Parathyroid adenoma (tissue), 2 donors: ENCODE measurements at regions not wholly inside any gene's neighbourhood (a gene's known extent, or its start where the extent isn't known, plus 50 kb on each side); places are given as distances from the start of the nearest gene placed in this dataset.
"Not testable (repeated sequence)": the region's sequence is repeated elsewhere in the genome, so short reads cannot be mapped to it uniquely, and the experiment has no call there.

Experiments
- H2AFZ ChIP-seq: fragments of 300-600 bp; sonication (generic); one replicate; pipeline ENCODE4 v1.7.0; 2017; ENCODE audit warnings: antibody characterized with exemption, mild to moderate bottlenecking
- H3K27ac ChIP-seq: fragments of 300-600 bp; sonication (generic); one replicate; pipeline ENCODE4 v1.7.0; 2017
- H3K27me3 ChIP-seq: fragments of 300-600 bp; sonication (generic); one replicate; pipeline ENCODE4 v1.7.0; 2017; ENCODE audit warnings: low read length; ENCODE audit not compliant: control insufficient read depth, insufficient read depth
- H3K36me3 ChIP-seq: fragments of 300-600 bp; sonication (generic); one replicate; pipeline ENCODE4 v1.7.0; 2017; ENCODE audit warnings: low read length; ENCODE audit not compliant: control insufficient read depth, insufficient read depth
- H3K4me1 ChIP-seq: fragments of 300-600 bp; sonication (generic); one replicate; pipeline ENCODE4 v1.7.0; 2017; ENCODE audit warnings: control low read depth
- H3K4me2 ChIP-seq: fragments of 300-600 bp; sonication (generic); one replicate; pipeline ENCODE4 v1.7.0; 2017; ENCODE audit warnings: low read length
- H3K4me3 ChIP-seq: fragments of 300-600 bp; sonication (generic); one replicate; pipeline ENCODE4 v1.7.0; 2017; ENCODE audit warnings: low read depth, low read length
- H3K79me2 ChIP-seq: fragments of 300-600 bp; sonication (generic); one replicate; pipeline ENCODE4 v1.7.0; 2017; ENCODE audit warnings: control low read depth
- H3K9ac ChIP-seq: fragments of 300-600 bp; sonication (generic); one replicate; pipeline ENCODE4 v1.7.0; 2017; ENCODE audit warnings: mild to moderate bottlenecking
- H3K9me3 ChIP-seq: fragments of 300-600 bp; sonication (generic); one replicate; pipeline ENCODE4 v1.7.0; 2017; ENCODE audit warnings: low read length; ENCODE audit not compliant: control insufficient read depth
- donor health status: primary hyperparathyroidism.

DNA sequence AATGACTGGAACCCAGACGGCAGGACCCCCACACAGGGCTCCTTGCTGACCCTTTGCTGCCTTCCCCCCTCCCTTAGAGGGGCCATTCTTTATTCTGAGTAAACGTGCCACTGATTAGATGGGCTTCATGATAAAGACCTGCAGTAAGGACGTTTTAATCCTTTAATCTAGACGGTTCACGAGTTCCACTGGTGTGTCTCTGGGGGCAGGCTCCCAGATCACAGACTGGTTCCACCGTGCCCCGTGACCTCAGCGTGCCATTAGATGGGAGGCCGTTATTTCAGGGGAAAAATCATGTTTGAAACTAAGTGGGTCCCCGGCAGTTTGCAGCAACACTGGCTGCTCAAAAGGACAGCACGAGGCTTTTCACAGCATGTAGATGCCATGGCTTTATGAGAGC lies 246.9 kb upstream of the PLGLB2 start:
- H3K36me3 ChIP-seq, H3K79me2 ChIP-seq, H3K27ac ChIP-seq, H3K4me1 ChIP-seq, H3K27me3 ChIP-seq, H3K4me3 ChIP-seq, H2AFZ ChIP-seq, H3K9ac ChIP-seq, H3K9me3 ChIP-seq, H3K4me2 ChIP-seq: not testable (repeated sequence)

DNA sequence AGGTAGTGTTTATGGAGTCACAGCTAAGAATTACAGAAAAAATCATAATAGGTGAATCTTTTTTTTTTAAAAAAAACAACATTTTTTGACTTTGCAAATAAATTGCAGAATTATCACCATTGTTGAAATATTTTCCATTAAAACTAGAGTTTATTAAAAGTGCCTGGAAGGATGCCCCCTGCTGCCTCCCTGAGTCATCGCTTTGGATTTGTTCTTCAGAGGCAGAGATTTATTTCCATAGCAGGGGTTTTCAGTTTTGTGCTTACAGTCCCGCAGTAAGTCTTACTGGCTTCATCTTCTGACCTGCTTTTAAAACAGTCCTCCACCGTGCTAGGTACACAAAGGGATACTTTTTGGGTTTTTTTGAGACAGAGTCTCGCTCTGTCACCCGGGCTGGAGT lies 244.9 kb upstream of the PLGLB2 start:
- not testable (repeated sequence) for H3K4me1 ChIP-seq, H3K9ac ChIP-seq, H2AFZ ChIP-seq, H3K36me3 ChIP-seq, H3K4me2 ChIP-seq, H3K79me2 ChIP-seq, H3K4me3 ChIP-seq, H3K27me3 ChIP-seq, H3K27ac ChIP-seq, H3K9me3 ChIP-seq

GRCh38 chr2:87505239-87505638 lies 242.6 kb upstream of the PLGLB2 start:
- H3K36me3 ChIP-seq, H3K27me3 ChIP-seq, H3K4me2 ChIP-seq, H3K79me2 ChIP-seq, H3K27ac ChIP-seq, H3K4me3 ChIP-seq, H2AFZ ChIP-seq, H3K4me1 ChIP-seq, H3K9me3 ChIP-seq, H3K9ac ChIP-seq: not testable (repeated sequence)

- not testable (repeated sequence) for H3K4me3 ChIP-seq, H2AFZ ChIP-seq, H3K9me3 ChIP-seq, H3K79me2 ChIP-seq, H3K36me3 ChIP-seq, H3K4me2 ChIP-seq, H3K9ac ChIP-seq, H3K4me1 ChIP-seq, H3K27ac ChIP-seq, H3K27me3 ChIP-seq
Observed at GRCh38 chr2:87505909-87506308, 242.0 kb upstream of the PLGLB2 start.

DNA sequence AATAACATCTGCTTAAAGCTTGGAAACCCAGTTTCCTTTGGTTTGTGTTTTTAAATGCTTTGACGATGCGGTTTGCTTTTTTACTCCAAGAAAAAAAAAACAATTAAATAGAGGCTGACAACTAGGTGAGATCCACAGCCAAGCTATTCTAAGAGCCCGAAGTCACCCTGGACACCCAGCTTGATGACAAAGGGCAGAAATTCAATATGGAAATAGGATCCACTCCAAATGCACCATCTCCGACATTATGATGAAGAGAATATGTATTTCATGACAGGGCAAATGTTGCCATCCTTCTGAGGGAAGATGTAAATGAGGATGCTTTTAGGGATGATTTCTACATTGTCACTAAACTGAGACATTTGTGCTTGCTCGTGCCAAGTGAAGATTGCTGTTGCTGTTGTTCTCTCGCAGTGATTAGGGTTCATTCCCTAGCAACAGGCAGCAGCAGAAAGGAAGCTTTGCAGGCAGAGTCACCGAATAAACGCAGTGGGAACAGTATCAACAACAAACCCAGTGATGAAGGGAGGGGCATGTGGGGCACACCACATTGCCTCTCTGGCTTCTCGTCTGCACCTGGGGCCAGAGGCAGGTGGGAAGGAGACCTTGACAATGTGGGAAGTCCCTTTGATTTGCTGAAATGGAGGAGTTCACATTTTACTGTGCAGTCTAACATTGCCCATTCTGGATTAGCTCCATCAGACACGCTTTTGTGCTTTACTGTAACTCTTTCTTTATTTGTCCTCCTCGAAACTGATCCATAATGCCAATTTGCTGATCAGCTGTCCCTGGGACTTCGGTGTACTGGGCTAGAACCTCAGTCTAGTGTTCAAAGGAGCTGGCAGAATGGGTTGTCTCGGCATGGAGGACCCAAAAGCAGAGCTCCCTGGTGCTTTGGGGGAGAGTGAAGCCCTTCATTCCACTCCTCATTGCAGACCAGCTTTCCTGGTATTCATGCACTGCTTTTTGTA lies 240.2 kb upstream of the PLGLB2 start:
- H2AFZ ChIP-seq, H3K9ac ChIP-seq, H3K4me1 ChIP-seq, H3K4me2 ChIP-seq, H3K27me3 ChIP-seq, H3K27ac ChIP-seq, H3K9me3 ChIP-seq, H3K4me3 ChIP-seq, H3K79me2 ChIP-seq, H3K36me3 ChIP-seq: not testable (repeated sequence)

DNA sequence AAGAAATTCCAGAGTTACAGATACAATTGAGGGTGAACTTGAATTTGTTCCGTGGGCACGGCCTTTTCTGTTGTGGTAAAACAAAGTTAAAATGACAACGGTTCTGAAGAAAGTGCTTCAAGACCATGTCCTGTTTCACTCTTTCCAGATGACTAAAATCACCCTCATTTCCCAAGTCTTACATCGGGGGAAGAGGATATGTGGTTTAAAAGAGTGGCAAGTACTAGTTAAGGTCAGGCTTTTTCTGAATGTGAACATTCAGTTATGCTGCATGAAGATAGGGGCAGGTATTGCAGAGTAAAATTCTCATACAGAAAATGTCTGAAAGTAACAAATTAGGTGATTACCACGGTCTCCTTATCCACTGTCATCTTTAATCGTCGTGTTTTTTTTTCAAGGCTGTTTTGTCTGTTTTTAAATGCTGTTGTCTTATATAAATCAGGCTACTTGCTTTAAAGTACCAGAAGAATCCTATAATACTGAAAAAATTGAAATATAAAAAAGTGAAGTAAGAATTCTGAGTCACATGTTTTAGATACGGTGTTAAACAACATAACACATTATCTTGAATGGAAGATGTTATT lies 236.6 kb upstream of the PLGLB2 start:
- H3K9me3 ChIP-seq, H3K79me2 ChIP-seq, H3K27me3 ChIP-seq, H3K36me3 ChIP-seq, H2AFZ ChIP-seq, H3K4me1 ChIP-seq, H3K4me2 ChIP-seq, H3K27ac ChIP-seq, H3K9ac ChIP-seq, H3K4me3 ChIP-seq: not testable (repeated sequence)

DNA sequence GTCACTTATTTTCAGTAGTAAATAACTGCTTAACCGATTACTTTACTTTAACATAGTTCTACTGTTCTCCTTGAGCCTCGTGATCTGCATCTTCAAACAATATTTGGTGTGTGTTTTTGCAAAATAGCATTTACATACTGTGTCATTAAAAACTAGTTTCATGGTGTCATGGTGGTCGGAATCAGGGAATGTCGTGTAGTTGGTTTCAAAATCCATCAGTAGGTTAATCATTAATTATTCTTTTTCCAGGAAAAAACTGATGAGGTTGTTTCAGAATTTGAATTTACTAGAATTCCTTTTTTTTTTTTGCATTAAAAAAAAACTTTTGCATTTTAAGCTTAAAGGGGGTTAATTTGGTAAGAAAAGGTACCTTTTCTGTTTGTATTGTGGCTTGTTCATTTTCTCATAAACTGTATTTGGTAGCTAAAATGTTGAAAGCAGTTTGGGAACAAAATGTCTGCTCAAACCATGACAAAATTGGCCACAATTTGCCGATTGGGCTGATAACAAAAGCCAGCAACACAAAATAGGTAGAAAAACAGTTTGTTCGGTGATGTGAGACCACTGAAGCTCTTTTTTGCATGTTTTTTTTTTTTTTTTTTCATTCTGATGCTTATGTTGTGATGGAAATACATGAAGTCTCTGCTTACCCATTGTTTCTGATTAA lies 234.9 kb upstream of the PLGLB2 start:
- not testable (repeated sequence) for H3K36me3 ChIP-seq, H2AFZ ChIP-seq, H3K9me3 ChIP-seq, H3K79me2 ChIP-seq, H3K9ac ChIP-seq, H3K27me3 ChIP-seq, H3K4me3 ChIP-seq, H3K27ac ChIP-seq, H3K4me1 ChIP-seq, H3K4me2 ChIP-seq

- H3K4me2 ChIP-seq, H3K9me3 ChIP-seq, H3K27ac ChIP-seq, H3K27me3 ChIP-seq, H3K79me2 ChIP-seq, H2AFZ ChIP-seq, H3K4me3 ChIP-seq, H3K9ac ChIP-seq, H3K36me3 ChIP-seq, H3K4me1 ChIP-seq: not testable (repeated sequence)
Observed at GRCh38 chr2:87514034-87514433, 233.9 kb upstream of the PLGLB2 start.

- not testable (repeated sequence) for H2AFZ ChIP-seq, H3K9me3 ChIP-seq, H3K36me3 ChIP-seq, H3K27me3 ChIP-seq, H3K27ac ChIP-seq, H3K9ac ChIP-seq, H3K4me2 ChIP-seq, H3K4me1 ChIP-seq, H3K79me2 ChIP-seq, H3K4me3 ChIP-seq
Observed at GRCh38 chr2:87514515-87514914, 233.4 kb upstream of the PLGLB2 start.

DNA sequence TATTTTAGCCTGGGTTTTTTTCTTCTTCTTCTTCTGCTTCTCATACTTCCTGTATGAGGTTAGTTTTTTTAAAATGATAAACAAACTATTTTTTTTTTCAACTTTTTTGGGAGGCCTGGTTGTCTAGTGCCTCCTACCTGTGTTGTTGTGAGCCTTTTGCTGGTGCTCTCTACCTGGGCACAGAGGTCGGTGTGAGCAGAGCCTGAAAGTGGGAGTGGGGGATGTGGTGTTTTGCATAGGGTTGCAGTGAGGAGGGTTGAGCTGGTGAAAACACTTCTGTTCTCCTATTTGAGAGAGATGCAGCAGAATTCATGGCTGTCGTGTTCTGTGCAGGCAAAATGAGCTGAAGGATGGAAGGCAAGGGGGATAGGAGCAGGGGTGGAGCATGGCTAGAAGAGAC lies 232.7 kb upstream of the PLGLB2 start:
- not testable (repeated sequence) for H3K9ac ChIP-seq, H3K36me3 ChIP-seq, H3K9me3 ChIP-seq, H3K4me1 ChIP-seq, H2AFZ ChIP-seq, H3K4me3 ChIP-seq, H3K27me3 ChIP-seq, H3K4me2 ChIP-seq, H3K27ac ChIP-seq, H3K79me2 ChIP-seq

- H3K9ac ChIP-seq, H3K4me2 ChIP-seq, H3K4me3 ChIP-seq, H2AFZ ChIP-seq, H3K27ac ChIP-seq, H3K4me1 ChIP-seq, H3K27me3 ChIP-seq, H3K36me3 ChIP-seq, H3K79me2 ChIP-seq, H3K9me3 ChIP-seq: not testable (repeated sequence)
Observed at GRCh38 chr2:87515875-87516274, 232.0 kb upstream of the PLGLB2 start.
